Astrocyte (in vitro differentiated cells and primary cell): ENCODE measurements at regions not wholly inside any gene's neighbourhood (a gene's known extent, or its start where the extent isn't known, plus 50 kb on each side); places are given as distances from the start of the nearest gene placed in this dataset.

Experiments used
- DNase-seq: peaks from one replicate; pipeline ENCODE4 v3.0.0-alpha.2; 2010; ENCODE audit warnings: low read depth
- FAIRE-seq: peaks from 2 replicates; lab custom pipeline; 2011; peaks lifted over from hg19 to GRCh38; lab: Jason Lieb, UNC
- H2AFZ ChIP-seq: 2 replicates; pipeline ENCODE4 v1.6.0; 2012; ENCODE audit warnings: low read depth, low read length, inconsistent platforms
- H3K27ac ChIP-seq: 2 replicates; pipeline ENCODE4 v1.5.1; 2011; ENCODE audit warnings: low read depth, low read length, inconsistent platforms
- H3K27me3 ChIP-seq: 2 replicates; pipeline ENCODE4 v1.6.0; 2011; ENCODE audit warnings: low read length, inconsistent platforms; ENCODE audit not compliant: insufficient read depth
- H3K36me3 ChIP-seq: 2 replicates; pipeline ENCODE4 v1.5.1; 2011; ENCODE audit warnings: low read length, inconsistent platforms; ENCODE audit not compliant: insufficient read depth
- H3K4me1 ChIP-seq: 2 replicates; pipeline ENCODE4 v1.5.1; 2011; ENCODE audit warnings: low read length, inconsistent platforms; ENCODE audit not compliant: insufficient read depth
- H3K4me2 ChIP-seq: 2 replicates; pipeline ENCODE4 v1.6.0; 2012; ENCODE audit warnings: low read length, inconsistent platforms
- H3K4me3 ChIP-seq: 2 replicates; pipeline ENCODE4 v1.5.1; 2011; ENCODE audit warnings: low read depth, mild to moderate bottlenecking, low read length, inconsistent platforms; ENCODE audit not compliant: insufficient read depth
- H3K79me2 ChIP-seq: 2 replicates; pipeline ENCODE4 v1.6.0; 2012; ENCODE audit warnings: mild to moderate bottlenecking, low read length, inconsistent platforms; ENCODE audit not compliant: insufficient read depth
- H3K9ac ChIP-seq: 2 replicates; pipeline ENCODE4 v1.6.0; 2012; ENCODE audit warnings: mild to moderate bottlenecking, low read length, inconsistent platforms
- H3K9me3 ChIP-seq: 2 replicates; pipeline ENCODE4 v1.5.1; 2012; ENCODE audit warnings: low read depth, mild to moderate bottlenecking, low read length, inconsistent platforms; ENCODE audit not compliant: insufficient read depth
- H4K20me1 ChIP-seq: 2 replicates; pipeline ENCODE4 v1.6.0; 2012; ENCODE audit warnings: low read length, inconsistent platforms; ENCODE audit not compliant: insufficient read depth
- H3K27ac Mint-ChIP-seq: one replicate; pipeline ENCODE4 v1.8.0; 2021; ENCODE audit warnings: mild to moderate bottlenecking, mixed read lengths; ENCODE audit not compliant: unreplicated experiment
- H3K27me3 Mint-ChIP-seq: one replicate; pipeline ENCODE4 v1.8.0; 2021; ENCODE audit warnings: low read depth, mixed read lengths; ENCODE audit not compliant: unreplicated experiment
- H3K36me3 Mint-ChIP-seq: one replicate; pipeline ENCODE4 v1.8.0; 2021; ENCODE audit warnings: low read depth, mixed read lengths; ENCODE audit not compliant: unreplicated experiment
- H3K4me1 Mint-ChIP-seq: one replicate; pipeline ENCODE4 v1.8.0; 2021; ENCODE audit warnings: low read depth, mixed read lengths; ENCODE audit not compliant: unreplicated experiment
- H3K4me3 Mint-ChIP-seq: one replicate; pipeline ENCODE4 v1.8.0; 2021; ENCODE audit warnings: mild to moderate bottlenecking, moderate library complexity, mixed read lengths; ENCODE audit not compliant: unreplicated experiment
- H3K9me3 Mint-ChIP-seq: one replicate; pipeline ENCODE4 v1.8.0; 2021; ENCODE audit warnings: mild to moderate bottlenecking, mixed read lengths; ENCODE audit not compliant: unreplicated experiment
- CTCF ChIP-seq: IDR thresholded peaks from 2 replicates; pipeline ENCODE4 v1.5.1; 2011; ENCODE audit warnings: low read depth, mild to moderate bottlenecking, inconsistent platforms, low read length, moderate library complexity; ENCODE audit not compliant: insufficient read depth
- EZH2 ChIP-seq: IDR thresholded peaks from 2 replicates; pipeline ENCODE4 v1.6.1; 2012; ENCODE audit warnings: mild to moderate bottlenecking, low read length, inconsistent platforms; ENCODE audit not compliant: insufficient read depth

- Mint-ChIP-seq H3K4me1 (no peaks in the 10 kb centered on the region), H3K27me3 (peaks cover 63% of the 10 kb centered on the region), H3K27ac (no peak overlapping the region), H3K4me3 (no peak overlapping the region), H3K36me3 (no peaks in the 10 kb centered on the region), H3K9me3 (no peaks in the 10 kb centered on the region)
- H3K4me1 ChIP-seq, result no peaks in the 10 kb centered on the region
- H3K27ac ChIP-seq, result no peak overlapping the region
- no peak overlapping the region for H3K4me3 ChIP-seq
- TF ChIP-seq EZH2 (no peak), CTCF (no peak)
- no peaks in the 10 kb centered on the region for H4K20me1 ChIP-seq
- H3K27me3 ChIP-seq, result peaks cover 3% of the 10 kb centered on the region
- H3K9ac ChIP-seq, result no peak overlapping the region
- H2AFZ ChIP-seq, result no peak overlapping the region
- FAIRE-seq (no peak), DNase-seq (no peak)
- no peak overlapping the region for H3K4me2 ChIP-seq
- H3K79me2 ChIP-seq, result no peaks in the 10 kb centered on the region
- no peaks in the 10 kb centered on the region for H3K36me3 ChIP-seq
- H3K9me3 ChIP-seq, result no peaks in the 10 kb centered on the region
These were observed 248.7 kb downstream of the RBFOX3 start for GRCh38 chr17:79361873-79362771.

- Histone ChIP-seq H3K9ac (no peak overlapping the region), H3K27me3 (peaks cover 3% of the 10 kb centered on the region), H4K20me1 (no peaks in the 10 kb centered on the region), H3K79me2 (no peaks in the 10 kb centered on the region), H3K27ac (no peak overlapping the region), H3K9me3 (no peaks in the 10 kb centered on the region), H3K4me3 (no peak overlapping the region), H3K4me1 (no peaks in the 10 kb centered on the region), H2AFZ (no peak overlapping the region), H3K36me3 (no peaks in the 10 kb centered on the region), H3K4me2 (no peak overlapping the region)
- Mint-ChIP-seq H3K27me3 (peaks cover 60% of the 10 kb centered on the region), H3K27ac (no peak overlapping the region), H3K9me3 (no peaks in the 10 kb centered on the region), H3K36me3 (no peaks in the 10 kb centered on the region), H3K4me1 (no peaks in the 10 kb centered on the region), H3K4me3 (no peak overlapping the region)
- TF ChIP-seq EZH2 (no peak), CTCF (no peak)
- FAIRE-seq (no peak), DNase-seq (no peak)
These were observed 249.6 kb downstream of the RBFOX3 start for GRCh38 chr17:79361221-79361734.

- Mint-ChIP-seq H3K36me3 (no peaks in the 10 kb centered on the region), H3K27me3 (peaks cover 57% of the 10 kb centered on the region), H3K27ac (no peak overlapping the region), H3K4me3 (no peak overlapping the region), H3K9me3 (no peaks in the 10 kb centered on the region), H3K4me1 (no peaks in the 10 kb centered on the region)
- H3K4me3 ChIP-seq, result no peak overlapping the region
- TF ChIP-seq CTCF (no peak), EZH2 (no peak)
- no peak overlapping the region for H3K27ac ChIP-seq
- H3K4me2 ChIP-seq, result no peak overlapping the region
- H2AFZ ChIP-seq, result no peak overlapping the region
- no peaks in the 10 kb centered on the region for H3K27me3 ChIP-seq
- H4K20me1 ChIP-seq, result no peaks in the 10 kb centered on the region
- H3K36me3 ChIP-seq, result no peaks in the 10 kb centered on the region
- no peaks in the 10 kb centered on the region for H3K79me2 ChIP-seq
- no peaks in the 10 kb centered on the region for H3K9me3 ChIP-seq
- no peak overlapping the region for H3K9ac ChIP-seq
- FAIRE-seq (no peak), DNase-seq (no peak)
- no peaks in the 10 kb centered on the region for H3K4me1 ChIP-seq
These were observed 250.7 kb downstream of the RBFOX3 start for GRCh38 chr17:79360196-79360595.
